NCI-H2227 (cell line): ENCODE measurements at regions not wholly inside any gene's neighbourhood (a gene's known extent, or its start where the extent isn't known, plus 50 kb on each side); places are given as distances from the start of the nearest gene placed in this dataset.

Experiments used
- DNase-seq: peaks from one replicate; lab custom pipeline; 2025; ENCODE audit not compliant: unreplicated experiment; lab: John Stamatoyannopoulos, UW

- no peak for DNase-seq
These were observed 692.8 kb upstream of the CDH18 start for GRCh38 chr5:20680718-20681302.

GRCh38 chr5:20678814-20679298 is 690.9 kb upstream of the CDH18 start:
- no peak for DNase-seq

GRCh38 chr5:20678386-20678785 is 690.4 kb upstream of the CDH18 start:
- DNase-seq: no peak

GRCh38 chr5:20660588-20660987 is 672.6 kb upstream of the CDH18 start:
- DNase-seq: no peak

GRCh38 chr5:20656262-20656661 is 668.3 kb upstream of the CDH18 start:
- no peak for DNase-seq

GRCh38 chr5:20655211-20655610 is 667.2 kb upstream of the CDH18 start:
- DNase-seq: no peak

- DNase-seq: no peak
These were observed 666.7 kb upstream of the CDH18 start for GRCh38 chr5:20654746-20655145.

GRCh38 chr5:20654033-20654432 is 666.0 kb upstream of the CDH18 start:
- DNase-seq: no peak

- no peak for DNase-seq
These were observed 662.0 kb upstream of the CDH18 start for GRCh38 chr5:20649966-20650365.

GRCh38 chr5:20648981-20649380 is 661.0 kb upstream of the CDH18 start:
- no peak for DNase-seq

- DNase-seq: no peak
These were observed 648.7 kb upstream of the CDH18 start for GRCh38 chr5:20636686-20637085.

- no peak for DNase-seq
These were observed 631.6 kb upstream of the CDH18 start for GRCh38 chr5:20619591-20619990.

GRCh38 chr5:20618340-20618739 is 630.3 kb upstream of the CDH18 start:
- no peak for DNase-seq

GRCh38 chr5:20617841-20618240 is 629.8 kb upstream of the CDH18 start:
- no peak for DNase-seq

- DNase-seq: peak; percentile 67
These were observed 628.0 kb upstream of the CDH18 start for GRCh38 chr5:20615888-20616563.

GRCh38 chr5:20611620-20612019 is 623.6 kb upstream of the CDH18 start:
- DNase-seq: no peak

GRCh38 chr5:20610681-20611080 is 622.7 kb upstream of the CDH18 start:
- DNase-seq: peak; percentile 55

GRCh38 chr5:20609126-20609525 is 621.1 kb upstream of the CDH18 start:
- no peak for DNase-seq

- no peak for DNase-seq
These were observed 620.6 kb upstream of the CDH18 start for GRCh38 chr5:20608567-20608966.

- DNase-seq: no peak
These were observed 617.9 kb upstream of the CDH18 start for GRCh38 chr5:20605732-20606525.

GRCh38 chr5:20604992-20605391 is 617.0 kb upstream of the CDH18 start:
- peak; percentile 13 for DNase-seq

GRCh38 chr5:20601678-20602100 is 613.7 kb upstream of the CDH18 start:
- DNase-seq: no peak
